H1 (cell line): ENCODE measurements at regions not wholly inside any gene's neighbourhood (a gene's known extent, or its start where the extent isn't known, plus 50 kb on each side); places are given as distances from the start of the nearest gene placed in this dataset.

Experiments used
- CTCF ChIA-PET: fragments of 300-600 bp; sonication (Branson Sonifier 250); formaldehyde crosslinking; loops from one replicate; lab custom pipeline; 2021; ENCODE audit not compliant: partially characterized antibody; lab: Charles Lee
- POLR2A ChIA-PET: fragments of 300-600 bp; sonication (Branson Sonifier 250); formaldehyde crosslinking; loops from one replicate; lab custom pipeline; 2021; ENCODE audit warnings: inconsistent platforms; ENCODE audit not compliant: partially characterized antibody; lab: Charles Lee
- DNase-seq, 2 experiments: peaks; one replicate each; pipeline versions ENCODE4 v3.0.0 to v3.0.0-alpha.2; 2010 to 2022; ENCODE audit warnings: low spot score in 2 of 2, low read depth in 1 of 2, mixed read lengths in 1 of 2
- FAIRE-seq: peaks from 2 replicates; lab custom pipeline; 2011; peaks lifted over from hg19 to GRCh38; lab: Jason Lieb, UNC
- H2AFZ ChIP-seq: 2 replicates; pipeline ENCODE4 v1.8.1; 2012; ENCODE audit warnings: low read length, inconsistent platforms
- H2AK5ac ChIP-seq: 2 replicates; pipeline ENCODE4 v1.6.1; 2013; ENCODE audit warnings: low read depth, low read length
- H2BK120ac ChIP-seq: replicated peaks from 2 replicates; pipeline ENCODE3; 2013; ENCODE audit warnings: low read depth, low read length, inconsistent platforms
- H2BK12ac ChIP-seq: 2 replicates; pipeline ENCODE4 v1.6.1; 2013; ENCODE audit warnings: low read depth, low read length
- H2BK15ac ChIP-seq: 2 replicates; pipeline ENCODE4 v1.6.1; 2013; ENCODE audit warnings: low read length
- H2BK20ac ChIP-seq: 2 replicates; pipeline ENCODE4 v1.6.1; 2013; ENCODE audit warnings: low read length
- H2BK5ac ChIP-seq: 2 replicates; pipeline ENCODE4 v1.6.1; 2013; ENCODE audit warnings: low read depth, low read length
- H3K14ac ChIP-seq: 2 replicates; pipeline ENCODE4 v1.6.1; 2013; ENCODE audit warnings: inconsistent platforms; ENCODE audit not compliant: insufficient read length
- H3K18ac ChIP-seq: 2 replicates; pipeline ENCODE4 v1.6.1; 2013; ENCODE audit warnings: low read length; ENCODE audit errors: extremely low read depth
- H3K23ac ChIP-seq: 2 replicates; pipeline ENCODE4 v1.6.1; 2013; ENCODE audit warnings: inconsistent platforms; ENCODE audit not compliant: insufficient read length
- H3K23me2 ChIP-seq: 2 replicates; pipeline ENCODE4 v1.6.1; 2013; ENCODE audit warnings: low read depth, low read length
- H3K27ac ChIP-seq: 2 replicates; pipeline ENCODE4 v1.6.1; 2011; ENCODE audit warnings: low read depth, low read length, inconsistent platforms
- H3K27me3 ChIP-seq, 4 experiments: replicated peaks in 1 of 4; 1 replicate in 1 of 4; 2 replicates in 3 of 4; pipeline versions ENCODE4 v1.6.1 to v1.8.1; 2011 to 2013; ENCODE audit warnings: low read length in 3 of 4, mild to moderate bottlenecking in 3 of 4, inconsistent platforms in 2 of 4, mixed read lengths in 2 of 4, moderate library complexity in 1 of 4; ENCODE audit not compliant: control insufficient read depth in 3 of 4, insufficient read depth in 3 of 4; ENCODE audit errors: extremely low read depth in 1 of 4
- H3K36me3 ChIP-seq, 4 experiments: 2 replicates each; pipeline versions ENCODE4 v1.6.1 to v1.8.1; 2011 to 2013; ENCODE audit warnings: mild to moderate bottlenecking in 4 of 4, low read length in 3 of 4, moderate library complexity in 2 of 4, control low read depth in 1 of 4, inconsistent platforms in 1 of 4; ENCODE audit not compliant: insufficient read depth in 4 of 4, control insufficient read depth in 2 of 4
- H3K4ac ChIP-seq: replicated peaks from 2 replicates; pipeline ENCODE3; 2013; ENCODE audit warnings: low read length, low read depth, mixed read lengths, inconsistent platforms; ENCODE audit not compliant: insufficient read length
- H3K4me1 ChIP-seq, 4 experiments: replicated peaks in 1 of 4; 1 replicate in 1 of 4; 2 replicates in 3 of 4; pipeline versions ENCODE4 v1.6.1 to v1.8.1; 2011 to 2013; ENCODE audit warnings: low read length in 3 of 4, inconsistent platforms in 2 of 4, mixed read lengths in 1 of 4; ENCODE audit not compliant: insufficient read depth in 4 of 4, control insufficient read depth in 3 of 4
- H3K4me2 ChIP-seq, 2 experiments: 2 replicates each; pipeline versions ENCODE4 v1.6.1 to v1.8.1; 2011 to 2013; ENCODE audit warnings: low read depth in 2 of 2, low read length in 2 of 2, control low read depth in 1 of 2, inconsistent platforms in 1 of 2, mild to moderate bottlenecking in 1 of 2; ENCODE audit not compliant: insufficient read depth in 1 of 2
- H3K4me3 ChIP-seq, 4 experiments: fragments of 200-600, 300-600 bp in 1 of 4; sonication (generic), shearing (Covaris generic), sonication (Bioruptor Twin) in 1 of 4; 2 replicates each; pipeline versions ENCODE4 v1.5.1 to v1.8.1; 2011 to 2016; ENCODE audit warnings: low read length in 4 of 4, low read depth in 3 of 4, control low read depth in 2 of 4, inconsistent platforms in 2 of 4, mild to moderate bottlenecking in 2 of 4, mixed read lengths in 1 of 4, moderate library complexity in 1 of 4; ENCODE audit not compliant: insufficient read depth in 2 of 4; ENCODE audit errors: extremely low read depth in 1 of 4
- H3K56ac ChIP-seq: replicated peaks from 2 replicates; pipeline ENCODE3; 2013; ENCODE audit warnings: low read depth, mild to moderate bottlenecking, mixed read lengths, low read length, inconsistent platforms; ENCODE audit not compliant: insufficient read length
- H3K79me1 ChIP-seq: 2 replicates; pipeline ENCODE4 v1.6.1; 2013; ENCODE audit warnings: low read depth, low read length, control low read depth
- H3K79me2 ChIP-seq, 2 experiments: 2 replicates each; pipeline versions ENCODE4 v1.6.1 to v1.8.1; 2012 to 2013; ENCODE audit warnings: low read length in 2 of 2, mild to moderate bottlenecking in 2 of 2, inconsistent platforms in 1 of 2; ENCODE audit not compliant: insufficient read depth in 2 of 2, control insufficient read depth in 1 of 2
- H3K9ac ChIP-seq, 4 experiments: replicated peaks in 1 of 4; 1 replicate in 1 of 4; 2 replicates in 3 of 4; pipeline versions ENCODE4 v1.6.1 to v1.8.1; 2011 to 2013; ENCODE audit warnings: low read depth in 3 of 4, low read length in 3 of 4, control low read depth in 2 of 4, mild to moderate bottlenecking in 2 of 4, moderate library complexity in 2 of 4, inconsistent platforms in 1 of 4; ENCODE audit errors: extremely low read depth in 1 of 4
- H3K9me3 ChIP-seq, 2 experiments: 2 replicates each; pipeline versions ENCODE4 v1.6.1 to v1.8.1; 2012 to 2013; ENCODE audit warnings: mild to moderate bottlenecking in 2 of 2, moderate library complexity in 2 of 2, control low read depth in 1 of 2, inconsistent platforms in 1 of 2, low read depth in 1 of 2, low read length in 1 of 2, mixed read lengths in 1 of 2; ENCODE audit not compliant: insufficient read depth in 2 of 2
- H4K20me1 ChIP-seq, 2 experiments: replicated peaks in 1 of 2; 2 replicates each; pipeline versions ENCODE3 to v1.8.1; 2011 to 2013; ENCODE audit warnings: inconsistent platforms in 2 of 2, low read length in 2 of 2, mild to moderate bottlenecking in 1 of 2; ENCODE audit not compliant: insufficient read depth in 2 of 2, control insufficient read depth in 1 of 2
- H4K5ac ChIP-seq: 2 replicates; pipeline ENCODE4 v1.6.1; 2013; ENCODE audit warnings: low read length, low read depth, mixed read lengths, inconsistent platforms; ENCODE audit not compliant: insufficient read length
- H4K8ac ChIP-seq: 2 replicates; pipeline ENCODE4 v1.8.0; 2013; ENCODE audit warnings: mild to moderate bottlenecking, moderate library complexity, low read length, inconsistent platforms; ENCODE audit not compliant: insufficient read depth; ENCODE audit errors: extremely low read depth
- H4K91ac ChIP-seq: replicated peaks from 2 replicates; pipeline ENCODE3; 2013; ENCODE audit warnings: low read length, mixed read lengths, inconsistent platforms; ENCODE audit not compliant: insufficient read length
- CREB1 ChIP-seq: IDR thresholded peaks from 2 replicates; pipeline ENCODE4 v1.6.1; 2012; ENCODE audit warnings: inconsistent platforms
- EGR1 ChIP-seq: IDR thresholded peaks from 2 replicates; pipeline ENCODE4 v1.6.1; 2011; ENCODE audit warnings: low read depth, low read length, borderline replicate concordance
- GTF2F1 ChIP-seq: IDR thresholded peaks from 2 replicates; pipeline ENCODE4 v1.6.1; 2012; ENCODE audit warnings: low read depth, low read length, improper control_type of control experiment, borderline replicate concordance
- POU5F1 ChIP-seq: IDR thresholded peaks from 2 replicates; pipeline ENCODE4 v1.6.1; 2011; ENCODE audit warnings: low read depth, mild to moderate bottlenecking, low read length, moderate library complexity
- YY1 ChIP-seq: IDR thresholded peaks from 2 replicates; pipeline ENCODE4 v1.6.1; 2011; ENCODE audit warnings: low read depth, mild to moderate bottlenecking, low read length
- ZNF274 ChIP-seq: IDR thresholded peaks from 2 replicates; pipeline ENCODE4 v1.7.0; 2012; ENCODE audit warnings: low read length, borderline replicate concordance; ENCODE audit errors: extremely low read depth
- WGBS, 2 experiments: shearing (Covaris generic) in 1 of 2; methylation state at CpG; one replicate each; pipeline versions ENCODE4 v1.1.6 to v1.1.7; 2013 to 2015; ENCODE audit warnings: low lambda C conversion rate in 2 of 2, mixed read lengths in 2 of 2, inconsistent platforms in 1 of 2, low coverage in 1 of 2, missing lambda C conversion rate in 1 of 2; ENCODE audit not compliant: insufficient replicate concordance in 2 of 2, insufficient coverage in 1 of 2, insufficient read length in 1 of 2; ENCODE audit errors: extremely low coverage in 1 of 2, missing lambda C conversion rate in 1 of 2; 5-methylcytosine and 5-hydroxymethylcytosine counted together

DNA sequence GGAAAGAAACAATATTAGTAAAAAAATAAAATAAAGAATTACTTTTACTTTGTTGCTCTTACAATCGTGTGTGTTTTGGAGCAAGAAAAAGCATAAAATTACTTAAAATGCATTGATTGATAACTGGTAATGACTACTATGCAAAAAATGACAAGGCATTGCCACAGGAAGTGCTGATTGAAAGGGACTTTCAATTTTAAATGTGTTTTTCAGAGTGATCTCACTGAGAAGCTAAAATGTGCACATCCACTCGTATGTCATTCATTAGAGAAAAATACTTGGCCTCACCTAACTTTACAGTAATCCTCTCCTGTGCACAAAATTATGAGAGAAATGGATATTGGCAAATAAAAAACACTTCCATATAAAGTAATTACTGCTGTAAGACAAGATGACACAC is 934.9 kb downstream of the SLITRK6 start:
- Histone ChIP-seq H2BK15ac (no peak overlapping the region), H3K27me3 (no peaks in the 10 kb centered on the region), H2BK120ac (no peak overlapping the region), H3K4me3 (no peak overlapping the region), H2BK5ac (no peak overlapping the region), H3K79me2 (no peaks in the 10 kb centered on the region), H3K4me2 (no peak overlapping the region), H3K23ac (no peak overlapping the region), H3K56ac (no peak overlapping the region), H3K4me1 (peaks cover 0 to 5% (median 0%) of the 10 kb centered on the region in 4 experiments; a peak in 1 of 7 replicates), H4K91ac (no peak overlapping the region), H2AFZ (no peak overlapping the region), H2BK12ac (no peak overlapping the region), H3K9ac (no peak overlapping the region), H3K18ac (no peak overlapping the region), H3K4ac (no peak overlapping the region), H3K27ac (no peak overlapping the region), H2AK5ac (no peak overlapping the region), H4K5ac (no peak overlapping the region), H4K8ac (no peak overlapping the region), H3K9me3 (no peaks in the 10 kb centered on the region), H4K20me1 (no peaks in the 10 kb centered on the region), H2BK20ac (no peak overlapping the region), H3K79me1 (no peaks in the 10 kb centered on the region), H3K14ac (no peak overlapping the region), H3K36me3 (no peaks in the 10 kb centered on the region), H3K23me2 (no peaks in the 10 kb centered on the region)
- ChIA-PET CTCF (no interaction called here), POLR2A (no interaction called here)
- DNase-seq (no peak), FAIRE-seq (no peak)
- WGBS, 2 experiments = 88% methylated on average over 2 of the region's 2 CpGs; no CpG with 5 or more reads in 1 of the 2 experiments
- no peak for TF ChIP-seq GTF2F1
- TF ChIP-seq EGR1 = no peak
- no peak for TF ChIP-seq ZNF274
- no peak for TF ChIP-seq YY1
- TF ChIP-seq POU5F1 = no peak
- TF ChIP-seq CREB1 = no peak
